Hypothalamus (tissue), 51 donors: ENCODE measurements at regions not wholly inside any gene's neighbourhood (a gene's known extent, or its start where the extent isn't known, plus 50 kb on each side); places are given as distances from the start of the nearest gene placed in this dataset.

Source experiments
- DNase-seq, 51 donors: peaks; one replicate each; lab custom pipeline; 2025; lab: John Stamatoyannopoulos, UW

DNA sequence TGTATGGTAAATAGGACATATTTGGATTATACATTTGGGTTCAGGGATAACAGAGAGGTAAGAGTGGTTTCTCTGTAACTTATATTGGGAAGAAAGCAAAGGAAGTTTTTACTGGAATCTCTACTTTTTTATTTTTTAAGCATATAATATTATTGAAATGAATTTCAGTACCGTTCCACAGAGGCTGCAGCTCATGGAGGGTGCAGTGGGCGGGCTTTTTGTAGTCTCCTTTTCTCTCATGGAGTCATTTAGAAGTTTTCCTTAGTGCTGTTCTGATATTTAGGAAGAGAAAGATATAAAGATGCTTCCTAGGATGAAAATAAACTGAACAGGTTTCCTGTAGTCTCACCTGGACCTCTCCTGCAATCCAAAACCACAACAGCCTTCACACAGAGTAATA lies 1153.3 kb upstream of the TMEFF2 start:
- DNase-seq = no peak

GRCh38 chr2:193336781-193337180 lies 1142.0 kb upstream of the TMEFF2 start:
- no peak for DNase-seq

DNA sequence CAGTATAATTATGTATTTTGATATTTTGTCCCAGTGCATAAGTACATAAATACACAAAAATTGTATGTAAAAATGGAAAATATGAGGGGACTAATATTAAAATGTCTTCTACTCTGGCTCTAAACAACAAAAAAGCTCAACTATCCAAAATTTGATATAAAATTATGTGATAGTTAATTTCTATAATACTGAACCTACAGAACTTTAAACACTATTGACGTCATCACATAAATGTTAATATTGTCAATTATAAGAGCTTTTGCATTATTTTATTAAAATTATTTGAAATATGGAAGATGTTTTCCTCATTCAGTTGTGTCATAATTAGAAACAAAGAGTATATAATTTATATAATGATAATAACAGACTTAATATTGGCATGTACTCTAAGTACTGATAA lies 1139.7 kb upstream of the TMEFF2 start:
- no peak for DNase-seq

DNA sequence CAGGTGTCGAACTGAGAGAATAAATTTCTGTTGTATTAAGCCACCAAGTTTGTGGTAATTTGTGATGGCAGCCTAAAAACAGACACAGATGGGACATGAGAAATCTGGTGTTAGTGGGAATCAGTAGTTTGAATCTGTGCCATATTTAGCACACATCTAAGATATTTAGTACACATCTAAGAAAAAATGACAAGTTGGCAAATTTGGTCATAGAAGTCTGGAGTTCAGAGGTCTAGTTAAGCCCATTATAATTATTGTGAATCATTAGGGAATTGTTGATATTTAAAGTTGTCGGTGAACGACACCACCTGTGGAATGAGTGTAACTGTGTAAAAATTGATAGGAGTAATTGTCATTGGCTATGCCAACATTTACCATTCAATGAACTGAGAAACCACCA lies 1138.8 kb upstream of the TMEFF2 start:
- no peak for DNase-seq

DNA sequence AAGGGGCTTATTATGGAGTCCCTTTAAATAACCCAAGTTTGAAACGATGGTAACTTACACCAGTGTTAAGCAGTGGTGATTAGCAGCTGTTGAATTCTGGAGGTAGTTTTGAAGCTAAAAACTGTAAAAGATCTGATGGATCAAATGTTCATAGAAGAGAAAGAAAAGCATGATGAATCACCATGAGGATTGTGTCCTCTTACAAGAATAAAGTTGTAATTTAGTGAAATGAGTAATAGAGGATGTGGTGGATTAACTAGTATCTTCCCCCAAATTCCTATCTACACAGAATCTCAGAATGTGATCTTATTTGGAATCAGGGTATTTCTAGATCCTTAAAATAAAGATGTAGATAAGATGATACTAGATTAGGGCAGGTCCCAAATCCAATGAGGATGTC lies 1138.2 kb upstream of the TMEFF2 start:
- DNase-seq = no peak

DNA sequence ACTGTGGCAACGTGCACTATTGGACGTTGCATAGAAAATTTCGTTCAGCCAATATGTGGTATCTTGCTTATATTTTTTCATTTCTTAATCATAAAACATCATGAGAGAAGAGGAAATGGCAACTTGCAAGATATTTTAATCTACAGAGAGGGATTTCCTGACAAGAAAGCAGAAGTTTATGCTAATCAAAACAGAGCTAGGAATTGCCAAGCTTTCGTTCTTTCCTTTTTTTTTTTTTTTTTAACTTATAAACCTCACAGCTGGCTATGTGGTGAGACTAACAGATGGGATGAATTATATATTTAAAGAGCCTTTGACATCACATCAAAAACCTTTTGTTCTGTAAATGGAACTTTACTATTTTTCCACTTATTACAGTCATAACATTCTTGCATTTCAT lies 1136.9 kb upstream of the TMEFF2 start:
- DNase-seq = no peak

DNA sequence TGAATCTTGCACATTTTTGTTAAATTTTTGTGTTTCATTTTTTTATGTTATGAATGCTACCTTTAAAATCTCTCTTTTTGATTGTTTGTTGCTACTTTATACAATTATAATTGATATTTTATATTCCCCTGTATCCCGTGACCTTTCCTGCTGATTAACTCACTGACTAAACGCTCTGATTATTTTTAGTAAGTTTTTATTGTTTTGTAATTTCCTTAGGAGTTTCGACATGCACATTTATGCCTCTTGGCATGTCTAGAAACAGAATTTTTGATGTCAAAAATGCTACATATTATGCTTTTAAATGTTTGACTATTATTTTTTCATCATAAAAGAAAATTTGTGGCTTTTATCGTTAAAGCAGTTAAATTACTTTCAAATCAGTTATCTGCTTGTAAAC lies 1131.6 kb upstream of the TMEFF2 start:
- no peak for DNase-seq

GRCh38 chr2:193315428-193316091 lies 1120.8 kb upstream of the TMEFF2 start:
- DNase-seq = no peak

DNA sequence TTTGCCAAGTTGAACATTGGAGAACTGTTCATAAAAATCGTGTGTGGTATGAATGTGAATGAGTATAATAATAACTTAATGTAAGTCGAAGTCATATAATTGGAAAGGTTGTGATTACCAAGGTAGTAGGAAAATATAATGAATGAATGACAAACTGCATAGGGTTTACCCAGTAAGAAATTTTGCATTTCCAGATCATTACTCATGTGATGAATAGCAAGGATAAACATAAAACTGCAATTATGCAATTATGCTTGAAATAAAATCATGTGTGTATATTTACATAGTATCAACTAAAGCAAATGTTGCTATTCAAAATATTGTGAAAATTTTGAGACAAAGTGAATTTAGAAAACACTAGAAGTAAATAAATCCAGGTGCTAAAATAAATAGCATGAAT lies 1108.7 kb upstream of the TMEFF2 start:
- DNase-seq = no peak

- DNase-seq = no peak
Observed at GRCh38 chr2:193294371-193294770, 1099.6 kb upstream of the TMEFF2 start.

DNA sequence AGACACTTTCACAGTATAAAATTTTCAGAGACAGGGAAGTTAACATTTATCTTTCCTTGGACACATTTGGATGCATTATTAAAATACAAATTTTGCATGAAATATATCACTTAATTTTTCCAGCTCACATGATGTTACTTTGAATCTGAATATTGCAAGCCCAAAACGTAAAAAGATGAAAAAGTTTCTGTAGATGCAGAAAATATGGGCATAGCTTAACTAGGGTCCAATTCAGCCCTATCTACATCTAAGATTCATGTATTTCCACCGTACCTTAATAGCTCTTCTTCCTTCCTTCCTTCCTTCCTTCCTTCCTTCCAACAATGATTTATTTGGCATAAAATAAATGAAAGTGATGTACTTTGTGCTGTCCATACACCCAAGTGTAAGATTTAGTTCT lies 1084.6 kb upstream of the TMEFF2 start:
- DNase-seq = no peak

GRCh38 chr2:193276988-193277387 lies 1082.3 kb upstream of the TMEFF2 start:
- DNase-seq = no peak

GRCh38 chr2:193276560-193276959 lies 1081.8 kb upstream of the TMEFF2 start:
- DNase-seq = no peak

DNA sequence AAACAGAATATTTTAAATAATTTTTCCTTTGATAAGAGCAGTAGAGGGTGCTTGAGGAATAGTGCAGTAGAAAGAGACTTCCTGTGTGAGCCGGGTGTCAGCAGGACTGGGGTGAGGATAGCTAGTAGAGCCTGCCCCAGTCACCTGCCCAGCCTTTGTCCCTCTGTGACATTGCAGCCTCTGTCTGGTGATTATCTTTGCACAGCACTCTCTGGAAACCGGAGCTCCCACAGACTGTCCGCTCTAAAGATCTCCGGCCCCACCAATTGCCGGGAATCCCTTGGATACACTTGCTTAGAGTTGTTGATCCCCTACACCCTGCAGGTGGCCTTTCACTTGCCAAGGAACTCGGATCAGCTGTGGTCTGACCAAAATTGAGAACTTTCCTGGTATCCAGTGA lies 1081.3 kb upstream of the TMEFF2 start:
- DNase-seq = no peak

DNA sequence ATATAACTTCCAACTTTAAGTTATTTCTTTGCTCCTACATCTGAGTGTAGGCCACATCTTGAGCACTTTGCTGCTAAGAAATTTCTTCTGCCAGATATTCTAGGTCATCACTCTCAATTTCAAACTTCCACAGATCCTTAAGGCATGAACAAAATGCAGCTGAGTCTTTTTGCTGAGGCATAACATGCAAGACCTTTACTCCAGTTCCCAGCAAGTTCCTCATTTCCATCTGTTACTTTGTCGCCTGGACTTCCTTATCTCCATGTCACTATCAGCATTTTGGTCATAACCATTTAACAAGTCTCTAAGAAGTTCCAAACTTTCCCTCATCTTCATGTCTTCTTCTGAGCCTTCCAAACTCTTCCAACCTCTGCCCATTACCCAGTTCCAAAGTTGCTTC lies 1077.3 kb upstream of the TMEFF2 start:
- DNase-seq = no peak

- DNase-seq = no peak
Observed at GRCh38 chr2:193270816-193271215, 1076.1 kb upstream of the TMEFF2 start.

DNA sequence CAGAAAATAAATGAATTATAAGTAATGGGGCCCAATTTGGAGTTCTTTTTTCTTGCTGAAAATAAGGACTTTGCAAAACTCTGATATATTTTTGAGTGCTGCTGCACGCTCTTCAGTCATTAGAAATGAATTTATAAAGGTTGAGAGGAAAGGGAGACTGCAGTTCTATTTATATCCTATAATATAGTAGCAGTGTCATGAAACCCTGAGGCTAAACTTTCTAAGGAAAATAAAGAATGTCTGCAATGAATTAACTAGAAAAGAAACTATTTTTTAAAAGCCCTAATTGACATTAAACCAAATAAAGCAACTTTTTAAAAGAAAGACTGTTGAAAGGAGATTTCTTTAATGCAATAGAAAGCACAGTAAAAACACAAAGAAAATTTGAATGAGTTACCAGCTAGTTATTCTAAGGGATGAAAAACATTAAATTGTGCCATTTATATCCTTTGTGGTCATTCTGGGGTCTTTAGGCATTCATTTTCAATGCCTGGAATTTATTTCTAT lies 1072.8 kb upstream of the TMEFF2 start:
- no peak for DNase-seq

DNA sequence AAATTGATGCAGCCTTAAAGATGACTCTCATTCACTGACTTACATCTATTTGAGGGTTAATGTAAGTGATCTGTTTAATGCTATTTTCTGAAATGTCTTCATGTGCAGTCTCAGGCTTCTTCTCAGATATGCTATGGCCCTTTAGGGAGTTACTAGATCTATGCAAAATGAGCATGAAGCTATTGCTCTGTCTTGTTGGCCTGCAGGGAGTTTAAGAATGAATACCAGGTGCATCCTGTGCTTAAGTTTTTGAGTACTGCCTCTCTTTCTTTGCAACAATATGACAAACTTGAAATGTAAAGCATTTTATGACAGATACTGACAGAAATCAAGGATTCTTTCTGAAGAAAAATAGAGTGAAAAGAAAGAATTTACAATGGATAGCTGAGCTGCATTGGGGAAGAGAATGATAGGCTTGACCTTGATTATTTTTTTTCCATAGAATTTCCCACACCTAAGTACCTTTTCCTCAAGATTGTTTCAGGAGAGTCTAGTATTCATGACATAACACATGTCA lies 1058.3 kb upstream of the TMEFF2 start:
- no peak for DNase-seq

- DNase-seq = no peak
Observed at GRCh38 chr2:193251909-193252308, 1057.2 kb upstream of the TMEFF2 start.

DNA sequence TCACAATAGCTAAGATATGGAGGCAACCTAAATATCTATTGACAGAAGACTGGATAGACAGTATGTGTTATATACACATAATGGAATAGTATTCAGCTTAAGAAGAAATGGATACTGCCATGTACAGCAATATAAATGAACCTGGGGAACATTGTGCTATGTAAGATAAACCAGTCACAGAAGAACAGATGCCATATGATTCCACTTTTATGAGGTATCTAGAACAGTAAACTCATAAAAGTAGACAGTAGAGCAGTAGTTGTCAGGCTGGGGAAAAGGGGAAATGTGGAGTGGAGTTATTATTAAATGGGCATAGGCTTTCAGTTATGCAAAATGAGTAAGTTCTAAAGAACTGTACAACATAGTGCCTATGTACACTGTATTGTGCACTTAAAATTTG lies 1055.7 kb upstream of the TMEFF2 start:
- DNase-seq = no peak

GRCh38 chr2:193240752-193241151 lies 1046.0 kb upstream of the TMEFF2 start:
- DNase-seq = no peak

DNA sequence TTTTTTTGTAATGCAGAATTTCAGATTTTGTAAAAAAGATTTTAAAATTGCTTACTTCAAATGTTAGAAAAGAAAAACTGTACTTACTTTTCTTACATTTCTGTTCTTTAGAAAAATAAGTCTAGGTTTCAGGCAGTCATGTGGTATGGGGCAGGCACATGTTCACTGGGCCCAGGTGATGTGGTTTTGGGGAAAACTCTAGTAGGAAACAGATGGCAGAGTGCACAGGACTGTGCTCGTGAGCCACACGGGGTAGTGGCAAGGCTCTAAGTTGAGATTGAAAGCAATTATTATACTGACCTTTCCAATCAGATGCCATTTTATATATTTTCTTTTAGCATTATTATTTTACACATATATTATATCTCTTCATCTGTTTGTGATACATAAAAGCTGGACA lies 1036.9 kb upstream of the TMEFF2 start:
- no peak for DNase-seq

GRCh38 chr2:193228276-193228675 lies 1033.5 kb upstream of the TMEFF2 start:
- DNase-seq = no peak
